Fibroblast of upper back skin (primary cell): ENCODE measurements at regions not wholly inside any gene's neighbourhood (a gene's known extent, or its start where the extent isn't known, plus 50 kb on each side); places are given as distances from the start of the nearest gene placed in this dataset.

ENCODE experiments used
- DNase-seq: peaks from one replicate; pipeline ENCODE4 v3.0.0-alpha.2; 2013

GRCh38 chr16:51888534-51888933 is 658.4 kb downstream of the TOX3 start:
- DNase-seq = no peak

- no peak for DNase-seq
These were observed 658.9 kb downstream of the TOX3 start for GRCh38 chr16:51888016-51888415.

- DNase-seq = no peak
These were observed 660.5 kb downstream of the TOX3 start for GRCh38 chr16:51886456-51886855.

GRCh38 chr16:51884773-51885172 is 662.2 kb downstream of the TOX3 start:
- no peak for DNase-seq

GRCh38 chr16:51881731-51882130 is 665.2 kb downstream of the TOX3 start:
- DNase-seq = peak; percentile 73

- DNase-seq = peak; percentile 62
These were observed 666.2 kb downstream of the TOX3 start for GRCh38 chr16:51880776-51881175.

- DNase-seq = no peak
These were observed 669.3 kb downstream of the TOX3 start for GRCh38 chr16:51877686-51878085.

GRCh38 chr16:51876934-51877333 is 670.0 kb downstream of the TOX3 start:
- DNase-seq = peak; percentile 22

- DNase-seq = no peak
These were observed 670.4 kb downstream of the TOX3 start for GRCh38 chr16:51876601-51876875.

- no peak for DNase-seq
These were observed 670.9 kb downstream of the TOX3 start for GRCh38 chr16:51875834-51876600.

- DNase-seq = no peak
These were observed 674.4 kb downstream of the TOX3 start for GRCh38 chr16:51872524-51872923.

GRCh38 chr16:51870296-51870854 is 676.6 kb downstream of the TOX3 start:
- DNase-seq = no peak

GRCh38 chr16:51869176-51869575 is 677.8 kb downstream of the TOX3 start:
- DNase-seq = no peak

- no peak for DNase-seq
These were observed 678.3 kb downstream of the TOX3 start for GRCh38 chr16:51868631-51869030.

- DNase-seq = no peak
These were observed 679.4 kb downstream of the TOX3 start for GRCh38 chr16:51867386-51868065.

GRCh38 chr16:51864575-51864974 is 682.4 kb downstream of the TOX3 start:
- no peak for DNase-seq

GRCh38 chr16:51854401-51854951 is 692.5 kb downstream of the TOX3 start:
- peak; percentile 75 for DNase-seq

GRCh38 chr16:51853586-51853985 is 693.4 kb downstream of the TOX3 start:
- no peak for DNase-seq

GRCh38 chr16:51852892-51853291 is 694.1 kb downstream of the TOX3 start:
- no peak for DNase-seq

GRCh38 chr16:51851111-51851510 is 695.8 kb downstream of the TOX3 start:
- no peak for DNase-seq

- DNase-seq = no peak
These were observed 697.2 kb downstream of the TOX3 start for GRCh38 chr16:51849715-51850114.

- DNase-seq = no peak
These were observed 694.7 kb upstream of the SALL1 start for GRCh38 chr16:51845586-51846305.

- peak; percentile 38 for DNase-seq
These were observed 688.8 kb upstream of the SALL1 start for GRCh38 chr16:51839727-51840462.
